ENCODE measurements at regions not wholly inside any gene's neighbourhood (a gene's known extent, or its start where the extent isn't known, plus 50 kb on each side); places are given as distances from the start of the nearest gene placed in this dataset.
"Not testable (repeated sequence)": the region's sequence is repeated elsewhere in the genome, so short reads cannot be mapped to it uniquely, and the experiment has no call there.

DNA sequence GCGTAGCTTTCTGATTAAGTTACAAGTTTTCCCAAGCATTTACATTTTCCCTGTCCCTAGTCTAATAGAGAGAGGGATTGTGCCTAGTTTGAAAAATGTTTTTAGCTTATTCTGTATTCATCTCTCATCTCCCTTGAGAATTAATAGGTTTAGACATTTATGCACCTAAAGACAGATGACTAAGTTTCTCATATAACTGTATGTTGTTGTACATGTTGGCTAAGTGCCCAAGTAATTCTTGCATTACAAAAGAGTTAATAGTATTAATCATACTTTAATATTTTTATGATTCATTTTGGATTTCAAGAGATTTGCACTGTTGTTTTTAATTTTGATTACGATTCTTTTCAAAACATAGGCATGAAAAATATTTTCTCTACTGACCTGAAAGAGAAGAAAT is 109.0 kb upstream of the TBL1XR1 start:
- FAIRE-seq = no peak

DNA sequence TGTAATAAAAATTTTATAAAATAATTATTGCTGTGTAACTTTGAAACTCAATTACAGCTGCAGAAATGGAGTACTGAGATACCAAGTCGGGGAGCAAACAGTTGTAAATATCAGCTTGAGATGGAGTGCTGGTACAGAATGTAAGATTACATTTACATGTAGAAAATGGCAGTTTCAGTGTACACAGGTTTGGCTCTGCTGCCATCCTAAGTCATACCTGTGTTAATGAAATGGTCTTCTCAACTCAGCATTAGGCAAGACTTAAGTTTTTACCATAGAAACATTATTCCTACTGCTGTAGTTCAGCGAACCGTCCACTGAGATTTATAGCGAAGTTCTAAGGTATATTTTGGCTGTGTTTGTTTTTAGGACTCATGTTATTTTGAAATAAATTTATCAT is 110.1 kb upstream of the TBL1XR1 start:
- no peak for FAIRE-seq

DNA sequence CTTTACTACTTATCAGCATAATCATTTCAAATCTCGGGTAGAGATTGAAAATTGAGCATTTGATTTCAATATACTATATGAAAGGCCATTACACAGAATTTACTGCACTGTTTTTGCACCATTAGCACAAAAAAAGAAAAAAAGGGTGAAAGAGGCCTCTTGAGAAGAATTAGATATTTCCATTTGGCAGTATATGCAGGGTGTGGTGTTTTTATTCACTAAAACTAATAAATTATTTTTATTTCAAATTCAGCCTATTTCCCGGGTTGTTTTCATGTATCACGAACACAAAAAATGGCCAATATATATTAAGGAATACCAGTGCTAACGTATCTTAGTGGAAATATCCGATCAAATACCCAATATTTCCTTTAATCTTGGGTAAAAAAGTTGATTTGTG is 110.5 kb upstream of the TBL1XR1 start:
- no peak for FAIRE-seq

DNA sequence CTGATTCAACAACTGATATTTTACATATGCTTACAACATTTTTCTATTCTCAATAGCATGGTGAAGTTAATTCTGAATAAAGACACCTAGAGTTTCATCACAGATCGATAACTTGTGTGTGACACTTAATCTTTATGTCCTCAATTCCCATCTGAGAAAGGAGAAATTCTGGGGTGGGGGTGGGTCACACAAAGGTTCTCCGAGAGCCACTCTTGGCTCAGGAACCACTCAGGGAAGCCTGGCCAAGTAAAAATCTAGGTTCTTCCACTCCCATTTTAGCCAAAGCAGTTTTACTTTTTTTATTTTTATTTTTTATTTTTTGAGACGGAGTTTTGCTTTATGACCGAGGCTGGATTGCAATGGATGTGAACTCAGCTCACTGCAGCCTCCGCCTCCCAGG is 111.0 kb upstream of the TBL1XR1 start:
- FAIRE-seq = no peak

DNA sequence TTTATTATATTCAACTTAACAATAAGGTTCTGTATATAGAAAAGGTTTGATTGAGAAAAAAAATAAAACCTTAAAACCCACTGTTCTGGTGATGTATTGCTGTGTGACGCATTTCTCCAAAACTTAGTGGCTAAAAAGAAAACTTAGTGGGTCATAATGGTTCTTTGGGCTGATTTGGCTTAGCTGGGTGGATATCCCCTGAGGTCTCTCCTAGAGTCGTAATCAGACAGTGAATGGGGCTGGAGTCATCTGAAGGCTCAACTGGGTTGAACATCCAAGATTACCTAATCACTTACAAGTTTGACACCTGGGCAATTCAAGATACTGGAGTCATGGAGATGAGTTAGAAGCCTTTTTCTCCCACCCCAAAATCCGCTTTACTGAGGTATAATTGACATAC is 111.6 kb upstream of the TBL1XR1 start:
- no peak for FAIRE-seq

DNA sequence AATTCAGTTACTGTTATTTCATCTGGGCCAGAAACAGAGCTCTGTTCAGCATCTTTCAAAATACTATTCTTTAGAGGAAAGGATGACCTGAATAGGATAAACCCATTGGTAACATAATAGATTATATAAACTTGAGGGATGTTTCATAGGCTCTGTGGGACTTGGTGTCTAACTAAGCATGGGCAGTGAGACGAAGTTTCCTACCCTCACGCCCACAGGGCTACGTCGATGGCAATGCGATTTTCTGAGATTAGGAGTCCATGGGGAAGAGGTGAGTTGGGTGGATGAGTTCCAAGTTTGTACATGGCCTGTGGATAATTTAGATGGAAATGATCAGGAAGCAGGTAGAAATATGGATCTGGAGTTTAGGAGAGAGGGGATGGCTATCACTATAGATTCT is 115.2 kb upstream of the TBL1XR1 start:
- FAIRE-seq = no peak

DNA sequence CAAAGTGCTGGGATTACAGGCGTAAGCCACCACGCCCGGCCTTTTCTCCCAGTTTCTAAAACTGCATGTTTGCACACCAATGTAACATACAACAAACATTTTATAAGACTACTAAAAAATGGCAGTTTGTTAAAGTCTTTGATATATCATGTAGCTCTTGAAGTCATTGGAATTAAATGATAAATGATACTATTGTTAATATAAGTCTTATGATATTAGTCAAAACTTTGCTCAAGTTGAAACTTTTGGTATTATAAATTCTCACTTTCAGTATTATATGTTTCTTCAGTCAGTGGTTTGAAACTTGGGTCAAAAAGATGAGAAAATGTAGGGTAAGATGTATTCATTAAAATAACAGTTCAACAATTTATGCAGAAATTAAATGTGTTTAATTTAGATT is 117.6 kb upstream of the TBL1XR1 start:
- no peak for FAIRE-seq

DNA sequence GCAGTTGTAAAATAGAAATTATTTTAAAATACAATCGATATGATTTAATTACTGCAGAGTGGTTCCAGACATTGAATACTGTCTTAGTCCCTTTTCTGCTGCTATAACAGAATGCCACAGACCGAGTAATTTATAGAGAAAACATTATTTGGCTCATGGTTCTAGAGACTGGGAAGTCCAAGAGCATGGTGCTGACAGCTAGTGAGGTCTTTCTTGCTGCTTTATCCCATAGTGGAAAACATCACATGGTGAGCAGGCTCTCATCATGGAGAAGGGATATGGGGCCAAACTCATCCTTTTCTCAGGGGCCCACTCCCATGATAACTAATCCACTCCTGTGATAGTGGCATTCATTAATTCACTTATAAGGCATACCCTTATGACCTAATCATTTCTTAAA is 120.0 kb upstream of the TBL1XR1 start:
- FAIRE-seq = no peak

DNA sequence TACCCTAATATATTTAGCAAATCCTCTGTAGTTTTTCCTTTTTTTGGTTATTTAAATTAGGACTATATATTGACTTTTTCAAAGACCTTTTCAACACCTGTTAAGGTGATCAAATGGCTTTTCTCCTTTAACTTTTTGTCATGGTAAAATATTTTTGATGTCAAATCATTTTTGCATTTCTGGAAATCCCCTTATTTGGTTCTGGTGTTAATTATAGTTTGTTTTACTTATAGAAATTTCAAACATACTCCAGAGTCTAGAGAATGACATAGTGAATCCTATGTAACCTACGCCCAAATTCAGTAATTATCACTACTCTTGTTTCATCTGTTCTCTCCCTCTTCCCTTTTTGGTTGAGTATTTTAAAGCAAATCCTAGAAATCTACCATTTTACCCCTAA is 121.3 kb upstream of the TBL1XR1 start:
- no peak for FAIRE-seq

DNA sequence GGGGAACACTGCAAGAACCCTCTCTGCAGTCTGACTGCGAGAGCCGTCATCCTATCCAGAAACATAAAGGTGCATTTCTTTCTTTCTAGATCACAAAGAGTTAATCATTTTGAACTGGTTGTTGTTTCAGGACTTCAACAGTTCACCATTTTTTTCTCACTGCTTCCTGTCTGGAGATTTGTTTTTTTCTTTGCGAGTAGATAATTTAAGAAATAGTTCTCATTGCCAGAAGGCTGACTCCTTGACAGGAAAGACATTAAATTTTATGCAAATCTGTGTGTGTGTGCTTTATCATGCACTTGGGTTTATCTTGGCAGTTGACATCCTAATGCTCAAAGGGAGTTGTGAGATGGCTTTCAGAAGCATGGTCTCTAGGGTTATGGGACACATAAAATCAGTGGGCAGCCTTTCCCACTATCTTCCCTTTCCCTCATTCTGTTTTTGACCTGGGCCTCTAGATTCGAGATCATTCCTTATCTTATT is 123.5 kb upstream of the TBL1XR1 start:
- FAIRE-seq = no peak

DNA sequence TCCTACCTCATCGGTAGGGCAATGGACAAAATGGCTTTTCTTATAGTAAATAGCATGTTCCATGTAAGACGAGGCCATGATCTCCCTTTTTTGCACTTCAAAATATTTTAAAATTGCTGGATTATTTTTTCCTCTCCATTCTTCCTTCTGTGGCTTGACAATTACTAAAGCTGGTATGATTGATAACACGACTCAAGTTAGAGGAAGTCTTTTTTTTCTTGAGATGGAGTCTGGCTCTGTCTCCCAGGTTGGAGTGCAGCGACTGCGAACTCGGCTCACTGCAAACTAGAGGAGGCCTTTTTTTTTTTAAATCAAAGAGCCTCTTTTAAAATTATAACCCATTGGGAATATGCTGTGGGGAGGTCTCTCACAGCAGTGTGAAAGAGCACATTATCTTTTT is 124.5 kb upstream of the TBL1XR1 start:
- no peak for FAIRE-seq

DNA sequence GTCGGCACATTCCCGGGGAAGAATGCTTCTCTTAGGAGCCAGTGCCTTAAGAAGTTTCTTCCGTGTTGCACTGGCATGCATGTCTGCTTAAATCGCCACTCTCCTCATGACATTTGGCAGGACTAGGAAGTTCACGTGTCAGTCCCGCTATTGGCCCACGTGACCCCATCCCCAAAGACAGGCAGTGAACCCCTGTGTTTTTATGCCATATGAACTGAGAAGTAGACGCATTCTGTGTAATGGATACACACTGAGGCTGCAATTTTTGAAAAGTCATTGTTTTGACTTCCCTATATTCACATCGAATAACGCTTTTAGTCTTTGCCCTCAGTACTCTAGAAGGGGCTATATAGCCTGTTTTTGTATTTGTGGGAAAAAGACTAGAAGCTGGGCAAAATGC is 125.6 kb upstream of the TBL1XR1 start:
- FAIRE-seq = no peak

DNA sequence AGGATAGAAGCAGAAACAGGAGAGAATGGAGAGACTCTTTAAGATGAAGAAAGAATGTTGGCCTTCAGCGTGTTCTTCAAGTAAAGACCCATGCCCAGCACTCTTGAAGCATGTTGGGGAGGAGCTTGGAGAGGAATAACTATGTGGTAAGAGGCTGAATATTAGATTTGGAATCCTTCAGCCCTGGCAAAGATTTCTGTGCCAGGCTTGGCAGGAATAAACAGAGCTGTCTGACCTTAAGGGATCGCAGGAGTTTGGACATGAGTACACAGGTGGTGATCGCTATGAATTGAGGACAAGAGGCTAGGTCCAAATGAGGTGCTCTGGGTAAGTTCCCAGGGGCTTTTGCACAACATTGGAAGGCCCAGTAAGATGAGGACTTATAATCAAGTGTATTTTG is 132.6 kb upstream of the TBL1XR1 start:
- no peak for FAIRE-seq

DNA sequence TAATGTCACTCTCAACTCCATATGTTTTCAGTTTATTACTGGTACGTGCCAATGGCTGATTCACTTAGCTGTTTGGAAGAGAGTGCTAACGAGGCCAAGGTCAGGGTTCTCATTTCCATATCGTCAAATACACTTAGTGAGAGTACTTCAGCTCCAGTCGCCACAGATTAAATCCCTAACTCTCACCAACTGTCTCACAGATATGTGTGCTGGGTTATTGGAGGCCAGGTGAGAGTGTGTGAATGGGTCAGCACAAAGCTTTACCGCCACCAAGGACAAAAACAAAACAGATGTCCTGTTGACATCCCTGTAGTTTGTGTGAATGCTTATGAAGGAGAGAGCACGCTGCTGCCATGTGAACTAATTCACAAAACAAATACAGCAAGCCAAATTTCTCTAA is 133.5 kb upstream of the TBL1XR1 start:
- FAIRE-seq = no peak

DNA sequence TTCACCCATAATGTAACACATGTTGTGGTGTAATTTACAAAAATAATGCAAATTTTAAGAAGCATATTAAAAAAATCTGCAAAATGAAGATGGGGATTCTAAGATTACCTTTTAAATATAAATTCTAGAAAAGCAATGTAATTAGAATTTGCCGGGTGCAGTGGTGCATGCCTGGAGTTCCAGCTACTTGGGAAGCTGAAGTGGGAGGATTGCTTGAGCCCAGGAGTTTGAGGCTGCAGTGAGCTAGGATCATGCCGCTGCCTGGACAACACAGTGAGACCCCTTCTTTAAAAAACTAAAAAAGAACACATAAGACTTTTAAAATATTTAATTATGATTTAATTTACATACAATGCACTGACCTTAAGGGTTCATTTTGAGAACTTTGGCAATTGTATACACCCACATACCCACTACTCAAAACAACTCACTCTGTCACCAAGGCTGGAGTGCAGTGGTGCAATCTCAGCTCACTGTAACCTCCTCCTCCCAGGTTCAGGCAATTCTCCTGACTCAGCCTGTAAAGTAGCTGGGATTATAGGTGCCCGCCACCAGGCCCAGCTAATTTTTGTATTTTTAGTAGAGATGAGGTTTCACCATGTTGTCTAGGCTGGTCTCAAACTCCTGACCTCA is 134.0 kb upstream of the TBL1XR1 start:
- no peak for FAIRE-seq

DNA sequence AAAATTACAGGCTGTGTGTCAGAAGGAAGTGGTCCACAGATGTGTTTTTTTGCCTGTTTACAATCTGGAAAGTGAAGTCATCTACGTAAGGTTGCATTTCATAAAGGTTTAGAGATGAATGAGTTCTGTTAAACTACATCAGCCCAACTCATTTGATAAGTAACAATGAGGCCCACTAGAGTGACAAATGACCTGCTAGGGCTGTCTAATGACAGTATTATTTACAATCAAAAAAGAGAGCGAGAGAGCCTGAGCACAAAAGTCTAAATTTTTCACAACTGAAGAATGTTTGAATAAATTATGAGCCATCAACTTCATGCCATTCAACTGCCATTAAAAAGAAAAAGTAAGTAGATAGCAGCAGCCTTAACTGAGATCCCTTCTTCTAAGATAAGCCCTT is 135.7 kb upstream of the TBL1XR1 start:
- no peak for FAIRE-seq

DNA sequence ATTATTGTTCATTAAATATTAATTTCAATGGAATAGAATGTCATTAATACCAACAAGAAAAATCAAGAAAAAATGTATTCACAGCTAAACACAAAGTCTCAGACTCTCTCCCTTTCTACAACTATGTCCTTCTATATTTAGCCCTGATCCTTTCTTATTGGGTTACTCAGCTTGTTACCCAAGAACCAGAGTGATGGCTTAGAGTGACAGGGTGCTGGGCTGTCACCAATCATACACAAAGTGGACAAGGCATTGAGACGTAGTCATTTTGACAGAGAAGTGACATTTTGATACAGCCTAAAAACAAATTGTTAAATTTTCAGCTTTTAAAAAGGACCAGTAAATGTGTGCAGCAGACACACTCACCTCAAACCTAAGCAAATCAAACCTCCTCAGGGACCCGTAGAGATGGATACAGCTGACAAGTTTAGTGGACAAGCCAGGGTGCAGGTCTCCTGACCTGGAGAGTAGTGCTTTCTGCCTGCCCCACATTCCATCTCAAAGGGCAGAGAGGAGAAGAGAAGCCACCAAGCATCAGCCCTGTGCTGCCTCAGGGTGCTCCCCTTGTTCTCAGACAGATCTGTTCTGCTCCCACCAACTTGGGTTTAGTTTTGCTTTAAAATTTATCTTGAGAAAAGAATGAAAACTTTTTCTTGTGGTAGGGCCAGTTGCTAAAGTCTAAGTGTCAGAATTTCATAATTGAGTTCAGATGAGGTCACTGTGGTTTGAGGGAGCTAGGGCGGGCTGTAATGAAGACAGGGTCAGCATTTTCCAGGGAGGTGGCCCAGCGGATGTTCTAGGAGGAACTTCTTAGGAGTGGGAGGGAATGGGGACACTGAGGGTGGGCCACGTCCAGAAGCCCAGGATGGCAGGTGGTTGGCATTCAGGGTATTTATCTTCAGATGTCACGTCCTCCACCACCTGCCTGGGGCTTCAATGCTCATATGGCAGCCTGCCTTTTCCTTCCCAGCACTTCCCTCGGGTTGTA is 136.5 kb upstream of the TBL1XR1 start:
- no peak for FAIRE-seq

DNA sequence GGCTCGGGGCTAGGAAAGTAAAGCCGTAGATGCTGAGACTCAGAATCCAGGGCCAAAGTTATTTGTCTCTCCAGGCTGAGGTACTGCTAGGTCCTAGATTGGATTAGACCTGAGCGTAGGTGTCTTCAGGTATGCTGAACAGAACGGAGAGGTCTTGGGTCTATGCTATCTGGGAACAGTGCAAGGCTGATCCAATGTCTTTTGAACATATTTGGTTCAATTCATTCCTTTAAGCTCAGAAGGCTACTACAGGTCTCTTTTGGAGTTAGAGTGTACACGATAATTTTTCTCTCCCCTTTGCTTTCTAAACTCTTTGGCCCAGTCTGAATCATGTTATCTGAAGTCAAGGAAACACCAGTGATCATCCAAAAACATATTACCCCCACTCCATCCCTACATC is 137.5 kb upstream of the TBL1XR1 start:
- no peak for FAIRE-seq

DNA sequence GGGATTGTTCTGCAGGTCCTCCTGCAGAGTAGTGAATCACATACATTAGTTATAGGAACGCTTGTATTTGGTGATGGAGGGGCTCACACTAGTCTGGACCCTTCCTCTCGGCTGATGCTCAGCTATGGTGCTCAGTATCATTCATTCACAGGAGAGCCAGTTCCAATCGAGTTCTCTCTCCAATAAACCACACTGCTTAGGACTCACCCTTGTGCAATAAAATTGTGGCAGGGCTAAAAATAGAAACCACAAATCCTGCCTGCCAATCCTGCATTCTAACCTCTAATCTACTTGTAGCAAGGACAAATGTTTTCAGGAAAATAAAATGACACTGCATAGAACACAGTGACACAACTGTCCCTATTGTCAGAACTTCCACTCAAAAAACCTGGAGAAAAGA is 138.4 kb upstream of the TBL1XR1 start:
- FAIRE-seq = no peak

DNA sequence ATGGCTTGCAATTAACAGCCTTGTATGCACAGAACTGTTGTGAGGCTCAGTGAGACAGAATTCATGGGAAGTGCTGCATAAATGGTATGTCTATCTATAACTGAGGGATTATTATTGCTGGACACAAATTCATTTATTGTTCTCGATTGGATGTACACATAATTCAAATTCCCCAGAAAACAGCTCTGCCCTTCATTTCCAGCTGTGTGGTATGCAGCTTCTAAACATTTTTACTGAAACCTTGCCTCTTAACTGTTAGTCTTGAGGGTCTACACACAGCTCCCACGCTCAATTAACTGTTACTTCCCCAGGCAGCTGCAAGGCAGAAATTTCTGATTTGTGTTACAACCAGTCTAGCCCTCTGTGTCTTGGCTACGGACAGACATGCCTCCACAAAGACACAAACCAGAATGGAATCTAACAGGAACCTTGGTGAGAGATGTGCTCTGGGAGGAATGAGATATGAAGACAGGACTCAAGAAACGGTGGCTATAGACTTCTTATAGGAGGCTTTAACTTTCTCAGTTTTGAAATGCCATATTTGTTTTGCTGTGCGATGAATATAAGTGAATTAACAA is 139.7 kb upstream of the TBL1XR1 start:
- FAIRE-seq = no peak

DNA sequence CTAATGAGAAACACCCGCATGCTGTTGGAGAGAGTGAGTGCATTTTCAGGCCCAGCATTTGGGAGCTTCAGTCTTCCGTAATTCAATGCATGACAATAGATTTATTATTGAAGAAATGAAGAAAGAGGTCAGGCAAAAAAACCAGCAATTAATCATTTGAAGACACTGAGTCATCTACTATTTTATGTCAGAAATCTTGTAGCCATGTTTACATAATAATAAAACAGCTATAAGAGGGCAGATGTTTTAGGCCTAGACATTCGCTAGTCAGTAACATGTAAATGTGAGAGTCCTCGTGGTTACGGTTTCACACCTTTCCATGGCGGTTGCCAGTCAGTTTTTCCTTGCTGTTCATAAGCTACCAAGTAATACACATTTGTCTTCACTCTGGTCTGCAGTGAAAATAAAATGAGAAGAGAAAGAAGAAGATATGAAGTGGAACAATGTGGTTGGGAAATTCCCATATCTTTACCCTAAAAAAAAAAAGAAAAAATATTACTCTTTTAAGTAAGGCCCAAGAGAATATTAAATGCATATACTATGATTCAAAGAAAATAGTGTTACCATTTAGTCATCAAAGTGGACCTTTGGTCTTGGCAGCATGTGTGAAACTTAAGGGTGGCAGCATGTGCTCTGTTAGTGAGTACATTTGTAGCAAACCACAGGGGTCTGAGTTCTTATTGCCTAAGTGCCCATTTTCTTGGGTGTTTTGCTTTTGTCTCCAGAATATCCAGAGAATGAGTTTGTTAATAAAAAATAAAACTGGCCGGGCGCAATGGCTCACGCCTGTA is 140.5 kb upstream of the TBL1XR1 start:
- no peak for FAIRE-seq

DNA sequence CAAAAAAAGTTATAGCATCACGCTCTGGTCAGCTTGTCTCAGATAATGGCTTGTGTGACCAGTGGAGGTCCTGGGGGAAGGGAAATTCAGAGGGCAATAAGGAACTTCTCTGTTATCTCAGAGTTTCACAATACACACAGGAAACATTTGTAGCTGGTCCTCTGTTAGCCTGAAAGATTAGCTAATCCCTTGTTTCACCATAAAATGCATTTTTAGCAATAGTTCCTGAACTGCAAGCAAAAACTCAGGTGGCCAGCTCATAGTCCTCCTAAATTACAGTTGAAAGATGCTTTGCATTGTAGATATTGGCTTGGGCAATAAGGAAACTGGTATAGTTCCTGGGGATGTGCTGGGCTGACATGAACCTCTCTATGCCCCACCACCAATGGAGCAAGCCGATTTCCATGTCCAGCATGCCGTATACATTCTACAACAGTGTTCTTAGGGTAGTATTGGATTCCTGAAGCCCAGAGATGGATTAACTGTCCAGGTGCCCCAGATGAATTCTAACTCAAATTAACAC is 141.5 kb upstream of the TBL1XR1 start:
- no peak for FAIRE-seq

DNA sequence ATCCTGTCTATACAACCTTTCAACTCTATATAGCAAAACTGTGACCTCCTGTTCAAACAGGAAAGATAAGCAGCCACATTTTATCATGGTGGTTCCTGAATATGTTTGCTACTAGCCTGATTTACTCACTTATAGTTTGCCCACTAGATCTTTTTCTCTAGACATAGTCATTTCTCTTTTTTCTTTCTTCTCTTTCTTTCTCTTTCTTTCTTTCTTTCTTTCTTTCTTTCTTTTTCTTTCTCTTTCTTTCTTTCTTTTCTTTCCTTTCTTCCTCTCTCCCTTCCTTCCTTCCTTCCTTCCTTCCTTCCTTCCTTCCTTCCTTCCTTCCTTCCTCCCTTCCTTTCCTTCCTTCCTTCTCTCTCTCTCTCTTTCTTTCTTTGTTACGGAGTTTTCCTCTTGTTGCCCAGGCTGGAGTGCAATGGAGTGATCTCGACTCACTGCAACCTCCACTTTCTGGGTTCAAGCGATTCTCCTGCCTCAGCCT is 142.0 kb upstream of the TBL1XR1 start:
- not testable (repeated sequence) for FAIRE-seq
